RWPE1 (cell line): ENCODE measurements at regions not wholly inside any gene's neighbourhood (a gene's known extent, or its start where the extent isn't known, plus 50 kb on each side); places are given as distances from the start of the nearest gene placed in this dataset.

Source experiments
- CTCF ChIA-PET: fragments of 350-600 bp; sonication (Branson Sonifier 250); formaldehyde crosslinking; extraction: SDS; loops from one replicate; lab custom pipeline; 2021; lab: Yijun Ruan, JAX
- POLR2A ChIA-PET: fragments of 400-600 bp; formaldehyde crosslinking; extraction: SDS; loops from one replicate; lab custom pipeline; 2020; ENCODE audit warnings: antibody characterized with exemption; ENCODE audit not compliant: low non-redundant PET; lab: Yijun Ruan, JAX
- DNase-seq: peaks from one replicate; pipeline ENCODE4 v3.0.0; 2012; ENCODE audit warnings: low spot score
- H3K27ac ChIP-seq: fragments of 450-650 bp; 2 replicates; pipeline ENCODE4 v1.5.1; 2017
- CTCF ChIP-seq: fragments of 450-650 bp; conservative IDR thresholded peaks from 2 replicates; pipeline ENCODE4 v1.5.1; 2017; ENCODE audit warnings: low read depth, mild to moderate bottlenecking

DNA sequence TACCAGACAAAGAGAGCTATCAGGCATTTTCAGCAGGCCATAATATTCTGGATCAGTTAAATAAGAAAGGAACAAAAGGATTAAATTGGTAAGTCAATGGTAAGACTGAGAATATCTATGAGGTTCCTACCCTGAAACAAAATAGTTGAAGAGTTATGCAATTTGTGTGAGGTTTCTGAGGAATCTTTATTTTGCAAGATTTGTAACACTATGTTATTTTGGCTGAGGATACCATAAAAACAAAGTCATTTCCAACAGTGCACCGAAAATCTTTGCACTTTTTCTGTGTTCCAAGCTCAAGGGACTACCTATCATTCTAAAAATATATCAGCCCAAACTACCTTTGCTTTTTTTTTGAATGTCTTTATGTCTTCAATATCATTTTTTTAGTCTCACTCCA is 383.3 kb upstream of the CITED2 start:
- H3K27ac ChIP-seq, result no peak overlapping the region
- no peak for DNase-seq
- TF ChIP-seq CTCF, result no peak
- POLR2A ChIA-PET, result no interaction called here
- CTCF ChIA-PET, result interaction anchor here (0.6 kb wide), 1 partner anchor 601 kb away, joined by 4 read pairs; no protein-coding TSS in a partner anchor

GRCh38 chr6:139756381-139756780 is 381.9 kb upstream of the CITED2 start:
- ChIA-PET CTCF (interaction anchor here (0.6 to 0.7 kb wide), 2 partner anchors 24 to 1165 kb away, joined by 3 to 5 read pairs; no protein-coding TSS in a partner anchor), POLR2A (no interaction called here)
- no peak for DNase-seq
- no peak for TF ChIP-seq CTCF
- no peak overlapping the region for H3K27ac ChIP-seq

GRCh38 chr6:139754898-139755775 is 380.7 kb upstream of the CITED2 start:
- no peak overlapping the region for H3K27ac ChIP-seq
- CTCF ChIA-PET, result no interaction called here
- no peak for DNase-seq
- no peak for TF ChIP-seq CTCF
- POLR2A ChIA-PET, result no interaction called here

GRCh38 chr6:139753198-139753861 is 378.9 kb upstream of the CITED2 start:
- DNase-seq, result no peak
- POLR2A ChIA-PET, result no interaction called here
- CTCF ChIA-PET, result interaction anchor here (0.6 kb wide), 1 partner anchor 114 kb away, joined by 6 read pairs; no protein-coding TSS in a partner anchor
- H3K27ac ChIP-seq, result no peak overlapping the region
- TF ChIP-seq CTCF, result no peak

- POLR2A ChIA-PET, result no interaction called here
- TF ChIP-seq CTCF, result no peak
- CTCF ChIA-PET, result no interaction called here
- DNase-seq, result no peak
- H3K27ac ChIP-seq, result no peak overlapping the region
These were observed 377.6 kb upstream of the CITED2 start for GRCh38 chr6:139752086-139752485.

- CTCF ChIA-PET, result interaction anchor here (0.5 to 0.7 kb wide), 2 partner anchors 34 to 180 kb away, joined by 3 read pairs; no protein-coding TSS in a partner anchor
- H3K27ac ChIP-seq, result no peak overlapping the region
- POLR2A ChIA-PET, result no interaction called here
- DNase-seq, result no peak
- no peak for TF ChIP-seq CTCF
These were observed 376.7 kb upstream of the CITED2 start for GRCh38 chr6:139751179-139751578.
